ENCODE measurements at regions not wholly inside any gene's neighbourhood (a gene's known extent, or its start where the extent isn't known, plus 50 kb on each side); places are given as distances from the start of the nearest gene placed in this dataset.
"Not testable (repeated sequence)": the region's sequence is repeated elsewhere in the genome, so short reads cannot be mapped to it uniquely, and the experiment has no call there.

GRCh38 chr15:50857763-50858162 lies 50.7 kb upstream of the AP4E1 start:
- no peak for DNase-seq (ENCODE audit: low read depth in 4 of 4, low spot score in 3 of 4)

DNA sequence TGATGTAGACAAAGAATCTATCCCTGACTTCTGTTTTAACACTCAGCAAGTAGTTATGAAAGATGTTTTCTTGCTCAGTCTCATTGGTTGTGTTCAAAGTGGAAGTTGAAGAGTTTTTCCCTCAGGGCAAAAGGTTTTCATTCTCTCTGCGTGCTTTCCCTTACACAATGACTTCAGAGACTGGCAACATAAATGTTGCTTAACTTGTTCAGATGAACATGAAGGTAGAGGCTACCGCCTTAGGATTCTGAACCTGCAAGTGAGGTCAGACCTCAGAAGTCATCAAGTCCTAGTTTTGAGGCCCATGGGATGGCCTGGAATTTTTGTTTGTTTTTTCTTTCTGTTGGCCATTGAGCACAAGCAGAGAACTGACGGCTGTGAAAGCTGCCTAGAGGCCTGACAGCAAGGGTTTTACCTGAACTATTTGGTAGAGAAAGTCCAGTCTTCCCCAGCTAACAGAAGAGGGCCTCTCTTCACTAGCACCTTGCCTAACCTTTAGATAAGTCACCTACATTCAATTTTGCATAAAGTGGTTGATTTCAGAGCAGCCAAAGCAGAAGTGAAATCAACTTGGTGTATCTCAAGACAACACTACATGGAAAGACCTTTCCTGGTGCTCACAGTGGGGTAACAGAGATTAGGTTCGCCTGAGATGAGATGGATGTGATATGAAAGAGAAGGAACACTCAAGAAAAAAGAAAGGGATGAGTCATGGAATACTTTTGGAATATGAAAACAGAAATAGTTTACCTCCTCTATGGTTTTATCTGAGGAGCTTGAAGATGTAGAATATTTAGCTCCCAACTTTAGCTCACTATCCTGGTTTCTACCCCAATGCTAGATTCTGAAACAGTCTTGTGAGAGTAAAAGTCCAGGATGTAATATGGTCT lies 53.6 kb upstream of the AP4E1 start:
- no peak for DNase-seq (ENCODE audit: low read depth in 4 of 4, low spot score in 3 of 4)

GRCh38 chr15:50850003-50850402 lies 58.5 kb upstream of the AP4E1 start:
- no peak for DNase-seq (ENCODE audit: low read depth in 4 of 4, low spot score in 3 of 4)

- no peak for DNase-seq (ENCODE audit: low read depth in 4 of 4, low spot score in 3 of 4)
Observed at GRCh38 chr15:50848349-50848748, 60.1 kb upstream of the AP4E1 start.

- DNase-seq (ENCODE audit: low read depth in 4 of 4, low spot score in 3 of 4) = not testable (repeated sequence)
Observed at GRCh38 chr15:50845181-50845580, 63.3 kb upstream of the AP4E1 start.

GRCh38 chr15:50840520-50840919 lies 68.0 kb upstream of the AP4E1 start:
- DNase-seq (ENCODE audit: low read depth in 4 of 4, low spot score in 3 of 4) = no peak

DNA sequence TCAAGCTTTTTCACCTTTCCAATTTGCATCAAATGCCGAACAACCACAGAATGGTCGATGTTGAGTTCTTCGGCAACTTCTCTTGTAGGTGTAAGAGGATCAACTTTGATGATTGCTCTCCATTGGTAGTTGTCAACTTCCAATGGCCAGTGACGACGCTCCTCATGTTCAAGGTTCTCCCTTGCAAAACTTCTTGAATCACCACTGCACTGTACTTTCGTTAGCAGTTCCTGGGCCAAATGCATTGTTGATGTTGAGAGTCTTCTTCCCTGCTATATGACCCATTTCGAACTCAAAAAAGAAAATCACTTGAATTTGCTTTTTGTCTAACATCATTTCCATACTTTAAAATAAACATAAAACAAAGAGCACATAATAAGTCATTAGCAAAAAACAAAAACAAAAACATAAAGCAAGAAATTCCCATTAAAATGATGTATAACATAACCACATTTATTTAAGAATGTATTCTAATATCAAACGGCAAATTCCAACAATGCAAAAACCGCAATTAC lies 71.2 kb upstream of the AP4E1 start:
- no peak for DNase-seq (ENCODE audit: low read depth in 4 of 4, low spot score in 3 of 4)

DNA sequence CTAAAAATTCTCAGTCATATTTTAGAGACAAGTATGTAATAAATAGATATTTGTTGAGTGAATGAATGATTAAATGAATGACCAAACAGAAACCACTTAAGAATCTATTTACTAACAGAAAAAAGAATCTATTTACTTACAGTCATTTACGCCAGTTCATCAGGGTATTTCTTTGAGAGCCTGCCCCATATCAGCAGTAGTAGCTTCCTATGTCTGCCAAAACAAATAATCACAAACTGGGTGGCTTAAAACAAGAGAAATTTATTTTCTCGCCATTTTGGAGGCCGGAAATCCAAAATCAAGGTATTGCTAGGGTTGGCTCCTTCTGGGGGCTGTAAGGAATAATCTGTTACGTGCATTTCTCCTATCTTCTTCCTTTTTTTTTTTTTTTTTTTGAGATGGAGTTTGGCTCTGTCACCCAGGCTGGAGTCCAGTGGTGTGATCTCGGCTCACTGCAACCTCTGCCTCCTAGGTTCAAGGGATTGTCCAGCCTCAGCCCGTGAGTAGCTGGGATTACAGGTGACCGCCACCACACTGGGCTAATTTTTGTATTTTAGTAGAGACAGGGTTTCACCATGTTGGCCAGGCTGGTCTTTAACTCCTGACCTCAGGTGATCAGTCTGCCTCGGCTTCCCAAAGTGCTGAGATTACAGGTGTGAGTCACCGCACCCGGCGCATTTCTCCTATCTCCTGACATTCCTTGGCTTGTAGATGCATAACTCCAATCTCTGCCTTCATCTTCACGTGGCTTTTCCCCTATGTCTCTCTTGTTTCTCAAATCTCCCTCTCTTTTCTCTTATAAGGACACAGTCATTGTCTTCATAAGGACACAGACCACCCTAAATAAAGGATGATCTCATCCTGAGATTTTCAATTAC lies 65.2 kb upstream of the SPPL2A start:
- no peak for DNase-seq (ENCODE audit: low read depth in 4 of 4, low spot score in 3 of 4)

- peak in 3 of 4 donors; percentile 5 to 12 (median 11) for DNase-seq (ENCODE audit: low read depth in 4 of 4, low spot score in 3 of 4)
Observed at GRCh38 chr15:50828610-50829206, 63.2 kb upstream of the SPPL2A start.

DNA sequence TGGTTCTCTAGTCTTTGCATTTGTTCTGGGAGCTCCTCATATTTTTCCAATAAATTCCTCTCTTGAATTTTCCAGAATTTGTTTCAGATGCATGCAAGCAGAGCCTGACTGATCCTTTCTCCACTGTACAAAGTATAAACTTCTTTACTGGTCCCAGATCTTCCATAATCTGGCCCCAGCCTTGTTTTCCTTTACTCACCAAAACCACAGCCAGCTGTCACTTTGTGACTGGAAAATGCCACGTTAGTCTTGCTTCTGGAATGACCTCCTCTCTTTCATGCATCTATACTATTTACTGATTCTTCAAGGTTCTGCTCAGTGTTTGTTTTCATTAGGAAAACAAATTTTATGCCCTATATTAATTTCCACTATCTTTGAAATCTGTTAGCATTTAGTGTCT lies 60.4 kb upstream of the SPPL2A start:
- DNase-seq (ENCODE audit: low read depth in 4 of 4, low spot score in 3 of 4) = no peak

GRCh38 chr15:50824514-50824913 lies 59.0 kb upstream of the SPPL2A start:
- no peak for DNase-seq (ENCODE audit: low read depth in 4 of 4, low spot score in 3 of 4)

DNA sequence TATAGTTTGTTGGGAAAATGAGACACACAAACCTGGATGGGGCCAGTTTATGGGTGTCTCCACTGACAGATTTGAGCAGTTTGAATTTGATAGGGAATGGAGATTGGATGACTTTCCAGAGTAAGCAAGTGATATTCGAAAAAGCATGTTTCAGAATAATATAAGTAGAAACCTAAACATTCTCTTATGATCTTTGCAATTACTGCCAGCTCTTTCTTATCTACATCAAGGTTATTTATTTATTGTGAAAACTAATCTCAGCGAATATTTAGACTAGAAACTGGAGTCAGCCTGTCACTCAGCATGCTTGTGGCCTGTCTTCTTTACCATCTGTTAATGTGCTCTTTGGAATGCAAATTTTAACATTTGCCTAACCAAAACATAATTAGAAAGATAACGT lies 57.8 kb upstream of the SPPL2A start:
- DNase-seq (ENCODE audit: low read depth in 4 of 4, low spot score in 3 of 4) = no peak

DNA sequence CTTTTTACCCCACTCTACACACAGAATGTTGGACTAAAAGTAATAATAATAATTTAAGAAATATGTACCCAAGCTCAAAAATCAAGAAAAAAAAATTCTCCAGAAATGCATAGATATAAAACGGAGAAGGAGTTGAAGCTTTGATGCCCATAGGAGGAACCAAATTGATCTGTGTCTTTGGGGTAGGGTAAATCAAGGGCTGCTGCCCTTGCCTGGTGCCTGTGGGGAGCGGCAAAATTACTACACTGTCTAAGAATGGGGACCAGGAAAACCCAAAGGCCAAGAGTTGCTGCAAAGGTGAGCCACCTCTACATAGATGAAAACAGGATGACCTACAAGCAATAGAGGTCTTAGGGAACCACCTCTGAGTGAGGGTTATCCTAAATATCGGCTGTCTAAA lies 56.0 kb upstream of the SPPL2A start:
- DNase-seq (ENCODE audit: low read depth in 4 of 4, low spot score in 3 of 4) = no peak

- DNase-seq (ENCODE audit: low read depth in 4 of 4, low spot score in 3 of 4) = no peak
Observed at GRCh38 chr15:50820808-50821382, 55.4 kb upstream of the SPPL2A start.

GRCh38 chr15:50819344-50819743 lies 53.8 kb upstream of the SPPL2A start:
- DNase-seq (ENCODE audit: low read depth in 4 of 4, low spot score in 3 of 4) = no peak

- DNase-seq (ENCODE audit: low read depth in 4 of 4, low spot score in 3 of 4) = no peak
Observed at GRCh38 chr15:50815958-50816590, 50.6 kb upstream of the SPPL2A start.

All from left renal pelvis (tissue), 4 donors.